ENCODE measurements at regions not wholly inside any gene's neighbourhood (a gene's known extent, or its start where the extent isn't known, plus 50 kb on each side); places are given as distances from the start of the nearest gene placed in this dataset.

- intact Hi-C loops (cut with DNase I): no loop called here
- FAIRE-seq: no peak
- H3K4me3 ChIP-seq (ENCODE audit: low read length in 3 of 3): no peak overlapping the region
Measured at GRCh38 chr2:122172812-122173211, 417.4 kb downstream of the TSN start.

GRCh38 chr2:122174061-122174460 lies 418.6 kb downstream of the TSN start:
- Histone ChIP-seq H3K27ac (ENCODE audit: low read depth in 2 of 2, low read length in 2 of 2) (no peak overlapping the region), H3K27me3 (ENCODE audit: control insufficient read depth, insufficient read depth, low read length) (no peaks in the 10 kb centered on the region), H3K36me3 (ENCODE audit: control insufficient read depth in 2 of 3, insufficient read depth in 3 of 3, low read length in 3 of 3) (no peaks in the 10 kb centered on the region), H3K9ac (ENCODE audit: low read length in 3 of 3) (no peak overlapping the region), H3K9me3 (ENCODE audit: control insufficient read depth in 2 of 3, insufficient read depth in 1 of 3, low read length in 3 of 3) (no peaks in the 10 kb centered on the region), H3K4me3 (ENCODE audit: low read length in 3 of 3) (no peak overlapping the region), H3K4me1 (ENCODE audit: control insufficient read depth in 2 of 3, insufficient read depth in 2 of 3, low read depth in 1 of 3, low read length in 3 of 3) (no peaks in the 10 kb centered on the region)
- TF ChIP-seq CTCF (IDR thresholded peaks at IDR 0.05; ENCODE audit: borderline replicate concordance, extremely low read depth, insufficient read depth): no peak
- DNase-seq (no peak), FAIRE-seq (no peak)
- intact Hi-C loops (cut with DNase I): no loop called here

More at GRCh38 chr2:122172812-122173211, 417.4 kb downstream of the TSN start:
- no peak overlapping the region for H3K27ac ChIP-seq (ENCODE audit: low read depth in 2 of 2, low read length in 2 of 2)
- no peaks in the 10 kb centered on the region for H3K9me3 ChIP-seq (ENCODE audit: control insufficient read depth in 2 of 3, insufficient read depth in 1 of 3, low read length in 3 of 3)
- no peak for TF ChIP-seq CTCF (IDR thresholded peaks at IDR 0.05; ENCODE audit: borderline replicate concordance, extremely low read depth, insufficient read depth)
- H3K36me3 ChIP-seq (ENCODE audit: control insufficient read depth in 2 of 3, insufficient read depth in 3 of 3, low read length in 3 of 3): no peaks in the 10 kb centered on the region
- no peak overlapping the region for H3K9ac ChIP-seq (ENCODE audit: low read length in 3 of 3)
- no peaks in the 10 kb centered on the region for H3K27me3 ChIP-seq (ENCODE audit: control insufficient read depth, insufficient read depth, low read length)
- DNase-seq: no peak
- H3K4me1 ChIP-seq (ENCODE audit: control insufficient read depth in 2 of 3, insufficient read depth in 2 of 3, low read depth in 1 of 3, low read length in 3 of 3): no peaks in the 10 kb centered on the region

- Histone ChIP-seq H3K4me3 (ENCODE audit: low read length in 3 of 3) (no peak overlapping the region), H3K9ac (ENCODE audit: low read length in 3 of 3) (no peak overlapping the region), H3K36me3 (ENCODE audit: control insufficient read depth in 2 of 3, insufficient read depth in 3 of 3, low read length in 3 of 3) (no peaks in the 10 kb centered on the region), H3K9me3 (ENCODE audit: control insufficient read depth in 2 of 3, insufficient read depth in 1 of 3, low read length in 3 of 3) (no peaks in the 10 kb centered on the region), H3K27ac (ENCODE audit: low read depth in 2 of 2, low read length in 2 of 2) (no peak overlapping the region), H3K4me1 (ENCODE audit: control insufficient read depth in 2 of 3, insufficient read depth in 2 of 3, low read depth in 1 of 3, low read length in 3 of 3) (no peaks in the 10 kb centered on the region), H3K27me3 (ENCODE audit: control insufficient read depth, insufficient read depth, low read length) (no peaks in the 10 kb centered on the region)
- no peak for DNase-seq
- intact Hi-C loops (cut with DNase I): no loop called here
- FAIRE-seq: no peak
- no peak for TF ChIP-seq CTCF (IDR thresholded peaks at IDR 0.05; ENCODE audit: borderline replicate concordance, extremely low read depth, insufficient read depth)
Measured at GRCh38 chr2:122179492-122180165, 424.2 kb downstream of the TSN start.

- H3K36me3 ChIP-seq (ENCODE audit: control insufficient read depth in 2 of 3, insufficient read depth in 3 of 3, low read length in 3 of 3): no peaks in the 10 kb centered on the region
- no peak overlapping the region for H3K27ac ChIP-seq (ENCODE audit: low read depth in 2 of 2, low read length in 2 of 2)
- FAIRE-seq (no peak), DNase-seq (no peak)
- no peaks in the 10 kb centered on the region for H3K4me1 ChIP-seq (ENCODE audit: control insufficient read depth in 2 of 3, insufficient read depth in 2 of 3, low read depth in 1 of 3, low read length in 3 of 3)
- H3K9ac ChIP-seq (ENCODE audit: low read length in 3 of 3): no peak overlapping the region
- no peaks in the 10 kb centered on the region for H3K9me3 ChIP-seq (ENCODE audit: control insufficient read depth in 2 of 3, insufficient read depth in 1 of 3, low read length in 3 of 3)
- no peak overlapping the region for H3K4me3 ChIP-seq (ENCODE audit: low read length in 3 of 3)
- intact Hi-C loops (cut with DNase I): no loop called here
- no peak for TF ChIP-seq CTCF (IDR thresholded peaks at IDR 0.05; ENCODE audit: borderline replicate concordance, extremely low read depth, insufficient read depth)
- no peaks in the 10 kb centered on the region for H3K27me3 ChIP-seq (ENCODE audit: control insufficient read depth, insufficient read depth, low read length)
Measured at GRCh38 chr2:122180972-122181371, 425.5 kb downstream of the TSN start.
